ENCODE measurements at regions not wholly inside any gene's neighbourhood (a gene's known extent, or its start where the extent isn't known, plus 50 kb on each side); places are given as distances from the start of the nearest gene placed in this dataset.

DNA sequence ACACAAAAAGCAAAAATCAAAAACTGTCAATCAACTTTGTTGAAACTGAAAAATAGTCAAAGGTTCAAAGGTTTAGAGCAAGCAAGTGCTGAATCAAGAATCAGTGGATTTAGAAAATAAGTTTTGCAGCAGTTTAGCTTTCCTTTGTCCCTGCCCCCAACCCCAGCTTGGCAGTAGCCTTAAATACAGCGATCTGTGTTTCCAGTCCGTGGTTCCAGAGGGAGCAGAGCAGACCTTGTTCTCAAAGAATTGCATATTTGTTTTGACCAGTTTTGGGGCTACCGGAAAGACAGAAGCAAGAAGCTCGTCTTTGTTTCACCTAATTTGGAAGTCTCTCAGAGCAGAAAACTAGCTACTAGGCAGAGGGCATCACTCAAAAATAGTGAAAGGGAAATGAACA, 57.2 kb upstream of the PRDM9 start:
- TF ChIP-seq, protein P1, sequence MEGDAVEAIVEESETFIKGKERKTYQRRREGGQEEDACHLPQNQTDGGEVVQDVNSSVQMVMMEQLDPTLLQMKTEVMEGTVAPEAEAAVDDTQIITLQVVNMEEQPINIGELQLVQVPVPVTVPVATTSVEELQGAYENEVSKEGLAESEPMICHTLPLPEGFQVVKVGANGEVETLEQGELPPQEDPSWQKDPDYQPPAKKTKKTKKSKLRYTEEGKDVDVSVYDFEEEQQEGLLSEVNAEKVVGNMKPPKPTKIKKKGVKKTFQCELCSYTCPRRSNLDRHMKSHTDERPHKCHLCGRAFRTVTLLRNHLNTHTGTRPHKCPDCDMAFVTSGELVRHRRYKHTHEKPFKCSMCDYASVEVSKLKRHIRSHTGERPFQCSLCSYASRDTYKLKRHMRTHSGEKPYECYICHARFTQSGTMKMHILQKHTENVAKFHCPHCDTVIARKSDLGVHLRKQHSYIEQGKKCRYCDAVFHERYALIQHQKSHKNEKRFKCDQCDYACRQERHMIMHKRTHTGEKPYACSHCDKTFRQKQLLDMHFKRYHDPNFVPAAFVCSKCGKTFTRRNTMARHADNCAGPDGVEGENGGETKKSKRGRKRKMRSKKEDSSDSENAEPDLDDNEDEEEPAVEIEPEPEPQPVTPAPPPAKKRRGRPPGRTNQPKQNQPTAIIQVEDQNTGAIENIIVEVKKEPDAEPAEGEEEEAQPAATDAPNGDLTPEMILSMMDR (IDR thresholded peaks at IDR 0.05), result no peak
- no peak for TF ChIP-seq ZFX (IDR thresholded peaks at IDR 0.05; ENCODE audit: borderline replicate concordance)

Data from 22Rv1 (cell line).